Astrocyte of the cerebellum (primary cell): ENCODE measurements at regions not wholly inside any gene's neighbourhood (a gene's known extent, or its start where the extent isn't known, plus 50 kb on each side); places are given as distances from the start of the nearest gene placed in this dataset.
A peak's percentile ranks its signal among the peaks of the same experiment; 100 is the strongest.

Experiments used
- DNase-seq: peaks from one replicate; pipeline ENCODE4 v3.0.0-alpha.2; 2011; ENCODE audit warnings: low read depth
- H3K4me3 ChIP-seq: 2 replicates; pipeline ENCODE4 v1.5.1; 2011; ENCODE audit warnings: mild to moderate bottlenecking, low read depth, low read length, moderate library complexity
- in situ Hi-C: cut with HindIII; loops from 2 replicates; pipeline ENCODE4 v1.10.0; 2017; ENCODE audit warnings: low sequenced_read_pairs
- TF ChIP-seq, protein P1 (sequence below): IDR thresholded peaks from 2 replicates; pipeline ENCODE4 v1.5.1; 2012; ENCODE audit warnings: low read length, low read depth, moderate library complexity, mild to moderate bottlenecking; ENCODE audit errors: missing control alignments

DNA sequence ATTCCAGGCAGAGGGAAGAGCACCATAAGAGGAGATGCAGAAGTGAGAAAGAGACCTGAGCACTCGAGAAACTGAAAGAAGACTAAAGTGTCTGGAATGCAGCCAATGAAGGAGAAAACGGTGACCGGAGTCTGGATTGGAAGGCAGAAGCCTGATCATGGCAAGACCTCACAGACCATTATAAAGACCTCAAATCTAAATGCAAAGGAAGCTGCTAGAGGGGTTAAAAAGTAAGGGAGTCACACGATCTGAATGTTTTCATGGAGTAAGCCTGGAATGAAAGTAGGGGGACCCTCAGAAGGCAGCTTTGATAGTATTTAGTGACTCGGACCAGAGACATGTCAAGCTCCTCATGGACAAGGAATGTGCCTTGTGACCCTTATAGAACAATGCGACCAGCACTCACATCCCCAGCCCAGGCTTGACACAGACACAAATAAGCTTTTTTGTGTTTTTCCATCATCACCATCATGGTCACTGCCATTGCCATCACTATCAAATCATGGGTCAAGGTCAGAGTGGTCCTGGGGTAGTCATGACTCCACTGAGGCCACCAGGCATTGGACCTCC lies 183.6 kb downstream of the SEC16B start:
- DNase-seq = no peak
- in situ Hi-C loops = no loop called here
- H3K4me3 ChIP-seq = no peak overlapping the region
- TF ChIP-seq, protein P1, sequence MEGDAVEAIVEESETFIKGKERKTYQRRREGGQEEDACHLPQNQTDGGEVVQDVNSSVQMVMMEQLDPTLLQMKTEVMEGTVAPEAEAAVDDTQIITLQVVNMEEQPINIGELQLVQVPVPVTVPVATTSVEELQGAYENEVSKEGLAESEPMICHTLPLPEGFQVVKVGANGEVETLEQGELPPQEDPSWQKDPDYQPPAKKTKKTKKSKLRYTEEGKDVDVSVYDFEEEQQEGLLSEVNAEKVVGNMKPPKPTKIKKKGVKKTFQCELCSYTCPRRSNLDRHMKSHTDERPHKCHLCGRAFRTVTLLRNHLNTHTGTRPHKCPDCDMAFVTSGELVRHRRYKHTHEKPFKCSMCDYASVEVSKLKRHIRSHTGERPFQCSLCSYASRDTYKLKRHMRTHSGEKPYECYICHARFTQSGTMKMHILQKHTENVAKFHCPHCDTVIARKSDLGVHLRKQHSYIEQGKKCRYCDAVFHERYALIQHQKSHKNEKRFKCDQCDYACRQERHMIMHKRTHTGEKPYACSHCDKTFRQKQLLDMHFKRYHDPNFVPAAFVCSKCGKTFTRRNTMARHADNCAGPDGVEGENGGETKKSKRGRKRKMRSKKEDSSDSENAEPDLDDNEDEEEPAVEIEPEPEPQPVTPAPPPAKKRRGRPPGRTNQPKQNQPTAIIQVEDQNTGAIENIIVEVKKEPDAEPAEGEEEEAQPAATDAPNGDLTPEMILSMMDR = no peak

DNA sequence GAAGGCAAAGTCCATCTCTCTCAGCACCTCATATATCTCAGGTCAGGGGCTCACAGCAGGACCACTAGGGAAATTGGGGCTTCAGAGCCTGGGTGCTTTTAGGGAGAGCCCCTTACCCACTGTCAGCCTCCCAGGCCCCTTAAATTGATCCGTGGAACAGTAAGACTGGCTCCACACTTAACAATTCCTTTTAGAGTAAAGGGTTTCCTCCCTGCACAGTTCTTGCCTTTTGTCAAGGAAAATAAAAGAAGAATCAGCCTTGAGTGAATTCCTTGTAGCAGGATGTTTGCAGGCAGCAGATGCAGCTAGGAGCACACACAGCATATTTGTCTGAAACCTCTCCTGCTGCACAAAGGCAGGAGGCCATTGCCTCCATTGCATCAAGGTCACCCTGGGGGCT lies 184.9 kb downstream of the SEC16B start:
- no peak for DNase-seq
- TF ChIP-seq, protein P1 = no peak
- no peak overlapping the region for H3K4me3 ChIP-seq
- in situ Hi-C loops = no loop called here

DNA sequence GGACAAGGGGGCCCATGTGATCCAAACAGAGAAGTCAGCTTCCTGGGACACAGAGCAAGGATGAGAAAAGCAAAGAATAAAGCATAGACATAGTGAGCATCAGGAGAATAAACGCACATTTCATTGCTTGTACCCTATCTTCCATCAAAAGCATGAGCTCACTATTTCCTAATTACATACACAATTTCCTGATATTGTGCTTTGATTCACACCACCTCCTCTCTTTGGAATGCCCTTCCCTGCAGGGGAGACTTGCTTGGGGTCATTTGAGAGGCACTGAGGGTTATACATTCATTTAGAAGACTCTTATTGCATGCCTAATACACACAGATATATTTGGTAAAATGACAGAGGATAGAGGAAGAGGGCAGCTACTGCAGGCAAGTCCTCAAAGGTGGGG lies 185.4 kb downstream of the SEC16B start:
- no peak overlapping the region for H3K4me3 ChIP-seq
- TF ChIP-seq, protein P1 = no peak
- DNase-seq = no peak
- in situ Hi-C loops = no loop called here

DNA sequence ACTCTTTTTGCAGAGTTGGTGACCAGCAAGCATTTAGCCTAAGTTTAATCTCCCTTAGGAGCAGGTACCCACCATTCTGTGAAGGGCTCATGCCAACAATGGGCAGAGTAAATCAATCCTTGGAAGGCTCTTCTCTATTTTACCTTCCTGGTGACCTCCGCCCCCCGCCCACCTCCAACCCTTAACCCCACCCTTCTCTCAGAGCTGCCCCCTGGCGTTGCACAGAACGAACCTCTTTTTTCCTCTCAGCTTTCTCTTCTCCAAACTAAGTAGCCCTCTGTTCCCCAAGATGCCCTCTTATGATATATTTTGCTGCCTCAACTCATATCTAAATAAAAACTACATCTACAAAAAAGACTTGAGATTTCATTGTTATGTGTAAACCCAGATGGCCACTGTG lies 186.8 kb downstream of the SEC16B start:
- no peak overlapping the region for H3K4me3 ChIP-seq
- in situ Hi-C loops = no loop called here
- TF ChIP-seq, protein P1 = no peak
- no peak for DNase-seq

DNA sequence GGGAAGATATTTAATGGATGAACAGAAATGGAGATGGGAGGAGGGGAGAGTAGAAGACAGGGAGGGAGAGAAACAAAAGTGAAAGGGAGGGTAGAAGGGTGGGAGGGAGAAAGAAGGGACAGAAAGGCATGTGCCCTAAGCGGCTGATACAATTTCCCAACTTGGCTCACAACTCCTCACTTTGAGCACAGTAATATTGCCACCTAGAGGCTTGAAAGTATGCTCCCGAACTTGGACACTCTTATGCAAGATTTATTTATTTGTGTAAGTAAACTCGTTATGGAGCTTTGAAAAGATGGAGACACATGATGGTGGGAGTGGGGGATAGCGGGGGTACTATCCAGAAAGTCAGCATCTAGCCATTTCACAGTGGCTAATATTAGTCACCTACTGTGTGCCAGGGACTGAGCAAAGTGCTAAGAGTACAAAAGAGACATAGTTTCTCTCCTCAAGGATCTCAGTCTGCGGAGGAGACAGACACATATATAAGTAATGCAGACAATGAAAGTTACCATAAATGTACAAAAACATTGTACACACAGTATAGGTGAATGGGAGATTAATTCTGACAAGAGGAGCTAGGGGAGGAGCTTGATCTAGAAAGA lies 189.7 kb downstream of the SEC16B start:
- in situ Hi-C loops = no loop called here
- peak; percentile 49 for DNase-seq
- H3K4me3 ChIP-seq = no peak overlapping the region
- TF ChIP-seq, protein P1 = peak; percentile 70

DNA sequence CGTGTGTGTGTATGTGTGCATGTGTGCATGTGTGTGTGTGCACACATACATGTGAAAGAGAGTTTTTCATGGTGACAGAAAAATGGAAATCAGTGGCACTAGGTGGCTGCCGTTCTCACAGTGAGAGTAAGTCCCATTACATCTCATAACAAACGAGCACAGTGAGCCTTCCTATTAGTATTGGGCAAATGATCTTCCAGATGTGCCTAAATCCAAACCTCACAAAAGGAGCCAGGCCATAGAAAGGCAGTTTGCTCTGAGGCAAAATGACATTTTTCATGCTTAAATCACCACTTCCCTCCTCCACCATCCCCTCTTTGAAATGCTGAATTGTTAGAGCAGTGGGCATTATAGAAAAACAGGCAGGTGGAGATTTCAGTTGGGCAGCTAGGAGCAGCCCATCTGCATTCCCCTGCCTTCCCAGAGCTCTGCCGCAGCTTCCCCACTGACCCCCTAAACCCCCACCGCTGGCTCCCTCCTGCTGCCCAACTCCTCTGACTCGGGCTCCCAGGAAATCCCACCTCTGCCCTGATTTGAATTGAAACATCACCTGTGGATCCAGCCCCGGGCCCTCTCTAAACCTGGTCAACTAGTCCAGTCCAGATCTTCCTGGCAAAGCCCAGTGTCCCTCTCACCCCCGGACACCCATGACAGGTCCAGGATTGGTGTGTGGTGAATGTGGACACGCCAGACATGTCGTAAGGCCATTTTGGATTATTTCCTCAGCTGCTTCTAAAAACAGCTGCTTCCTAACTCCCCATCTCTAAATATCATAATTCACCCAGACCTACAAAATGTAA lies 190.5 kb downstream of the SEC16B start:
- no peak for DNase-seq
- H3K4me3 ChIP-seq = no peak overlapping the region
- in situ Hi-C loops = no loop called here
- TF ChIP-seq, protein P1 = no peak
